ENCODE measurements at regions not wholly inside any gene's neighbourhood (a gene's known extent, or its start where the extent isn't known, plus 50 kb on each side); places are given as distances from the start of the nearest gene placed in this dataset.
"Not testable (repeated sequence)": the region's sequence is repeated elsewhere in the genome, so short reads cannot be mapped to it uniquely, and the experiment has no call there.

DNA sequence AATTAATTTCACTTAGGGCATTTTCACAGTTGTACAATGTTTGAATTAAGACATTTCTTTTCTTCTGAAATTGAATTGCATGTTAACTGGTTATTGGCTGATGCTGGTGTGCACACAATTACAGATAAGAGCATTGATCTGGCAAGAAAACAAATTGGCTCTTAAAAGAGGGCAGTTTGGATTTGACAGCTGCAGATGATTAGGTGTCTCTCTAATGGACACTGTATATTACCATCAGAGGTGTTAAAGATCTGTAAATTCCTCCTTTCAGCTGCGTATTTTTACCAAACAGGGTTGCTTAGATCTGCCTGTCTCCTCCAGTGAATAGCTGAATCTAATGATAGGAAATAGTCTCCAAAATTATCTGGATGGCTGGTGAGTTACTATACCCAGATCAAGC lies 198.5 kb downstream of the BLID start:
- no peaks in the 10 kb centered on the region for H3K36me3 ChIP-seq (ENCODE audit: control insufficient read depth in 3 of 3, insufficient read depth in 3 of 3, low read length in 3 of 3)
- H3K4me1 ChIP-seq (ENCODE audit: control insufficient read depth in 3 of 3, insufficient read depth in 3 of 3, low read length in 3 of 3) = no peaks in the 10 kb centered on the region
- H3K4me3 ChIP-seq (ENCODE audit: low read length in 3 of 3) = no peak overlapping the region
- no peaks in the 10 kb centered on the region for H3K27me3 ChIP-seq (ENCODE audit: control insufficient read depth in 3 of 3, insufficient read depth in 3 of 3, low read length in 3 of 3)
- no peak overlapping the region for H3K27ac ChIP-seq (ENCODE audit: low read depth, low read length)
- no peaks in the 10 kb centered on the region for H3K9me3 ChIP-seq (ENCODE audit: control insufficient read depth in 3 of 3, low read length in 3 of 3)
- no peak overlapping the region for H3K9ac ChIP-seq (ENCODE audit: low read depth in 1 of 3, low read length in 3 of 3)

DNA sequence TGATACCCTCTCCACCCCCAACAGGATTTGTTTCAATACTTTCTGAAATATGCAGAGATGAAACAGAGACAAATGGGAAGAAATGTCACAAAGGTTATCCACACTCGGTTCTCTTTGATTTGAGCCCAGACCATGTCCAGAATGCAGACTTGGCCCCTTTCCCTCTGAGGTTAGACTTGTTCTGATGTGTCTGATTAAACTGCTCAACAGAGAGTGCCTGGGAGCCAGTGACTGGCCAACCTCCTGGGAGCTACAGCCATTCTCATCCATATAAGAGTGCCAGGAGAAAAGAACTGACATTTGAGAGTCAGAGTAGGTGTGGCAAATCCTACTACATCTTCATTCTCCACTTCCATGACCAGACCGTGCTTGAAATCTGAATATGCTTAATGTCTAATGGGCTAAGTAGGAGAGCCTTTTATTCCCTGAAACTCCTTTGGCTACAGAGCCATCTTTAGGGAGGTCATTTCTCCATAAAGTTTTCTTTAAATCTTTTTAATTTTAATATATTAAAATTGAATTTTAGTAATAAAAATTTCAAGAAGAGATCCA lies 201.4 kb downstream of the BLID start:
- H3K9me3 ChIP-seq (ENCODE audit: control insufficient read depth in 3 of 3, low read length in 3 of 3) = no peaks in the 10 kb centered on the region
- H3K36me3 ChIP-seq (ENCODE audit: control insufficient read depth in 3 of 3, insufficient read depth in 3 of 3, low read length in 3 of 3) = no peaks in the 10 kb centered on the region
- no peak overlapping the region for H3K4me3 ChIP-seq (ENCODE audit: low read length in 3 of 3)
- H3K4me1 ChIP-seq (ENCODE audit: control insufficient read depth in 3 of 3, insufficient read depth in 3 of 3, low read length in 3 of 3) = no peaks in the 10 kb centered on the region
- no peak overlapping the region for H3K9ac ChIP-seq (ENCODE audit: low read depth in 1 of 3, low read length in 3 of 3)
- no peaks in the 10 kb centered on the region for H3K27me3 ChIP-seq (ENCODE audit: control insufficient read depth in 3 of 3, insufficient read depth in 3 of 3, low read length in 3 of 3)
- no peak overlapping the region for H3K27ac ChIP-seq (ENCODE audit: low read depth, low read length)

DNA sequence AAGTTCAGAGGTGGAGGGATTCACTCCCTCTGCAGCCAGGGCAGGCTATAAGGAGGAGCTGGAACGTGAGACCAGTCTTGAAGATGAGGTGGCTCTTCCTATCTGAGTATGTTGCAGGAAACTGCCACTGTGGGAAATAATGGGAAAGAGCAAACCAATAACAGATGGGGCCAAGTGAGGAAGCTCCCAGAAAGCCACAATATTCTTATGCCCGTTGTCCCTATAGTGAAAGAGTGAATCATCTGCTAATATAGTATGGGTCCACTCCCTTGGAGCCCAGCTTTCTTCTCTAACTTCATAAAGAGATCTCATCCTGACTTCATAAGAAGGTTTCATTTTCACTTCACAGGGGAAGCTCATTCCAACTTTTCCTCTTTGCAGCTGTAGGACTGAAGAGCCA lies 206.4 kb downstream of the BLID start:
- Histone ChIP-seq H3K27ac (ENCODE audit: low read depth, low read length) (no peak overlapping the region), H3K9ac (ENCODE audit: low read depth in 1 of 3, low read length in 3 of 3) (no peak overlapping the region), H3K4me1 (ENCODE audit: control insufficient read depth in 3 of 3, insufficient read depth in 3 of 3, low read length in 3 of 3) (no peaks in the 10 kb centered on the region), H3K27me3 (ENCODE audit: control insufficient read depth in 3 of 3, insufficient read depth in 3 of 3, low read length in 3 of 3) (no peaks in the 10 kb centered on the region), H3K36me3 (ENCODE audit: control insufficient read depth in 3 of 3, insufficient read depth in 3 of 3, low read length in 3 of 3) (no peaks in the 10 kb centered on the region), H3K4me3 (ENCODE audit: low read length in 3 of 3) (no peak overlapping the region), H3K9me3 (ENCODE audit: control insufficient read depth in 3 of 3, low read length in 3 of 3) (no peaks in the 10 kb centered on the region)

DNA sequence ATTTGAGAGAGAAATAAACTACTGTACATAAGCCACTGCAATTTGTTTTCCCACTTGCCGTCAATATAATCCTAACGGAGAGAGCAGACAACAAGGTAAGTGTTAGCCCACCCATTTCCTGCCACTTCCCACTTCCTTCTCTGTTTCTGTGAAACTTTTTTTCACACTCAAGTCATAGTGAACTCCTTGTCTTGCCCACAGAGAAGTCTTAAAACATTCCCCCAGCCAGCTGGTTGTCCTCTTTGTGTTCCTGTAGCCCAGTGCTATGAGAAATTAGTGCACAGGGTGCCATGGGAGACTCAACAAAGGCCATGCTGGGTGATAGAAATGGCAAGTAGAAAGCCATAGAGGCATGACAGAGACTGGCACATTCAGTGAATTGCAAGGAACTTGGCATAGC lies 208.6 kb downstream of the BLID start:
- Histone ChIP-seq H3K4me3 (ENCODE audit: low read length in 3 of 3) (no peak overlapping the region), H3K27me3 (ENCODE audit: control insufficient read depth in 3 of 3, insufficient read depth in 3 of 3, low read length in 3 of 3) (no peaks in the 10 kb centered on the region), H3K9me3 (ENCODE audit: control insufficient read depth in 3 of 3, low read length in 3 of 3) (no peaks in the 10 kb centered on the region), H3K27ac (ENCODE audit: low read depth, low read length) (no peak overlapping the region), H3K9ac (ENCODE audit: low read depth in 1 of 3, low read length in 3 of 3) (no peak overlapping the region), H3K4me1 (ENCODE audit: control insufficient read depth in 3 of 3, insufficient read depth in 3 of 3, low read length in 3 of 3) (no peaks in the 10 kb centered on the region), H3K36me3 (ENCODE audit: control insufficient read depth in 3 of 3, insufficient read depth in 3 of 3, low read length in 3 of 3) (no peaks in the 10 kb centered on the region)

DNA sequence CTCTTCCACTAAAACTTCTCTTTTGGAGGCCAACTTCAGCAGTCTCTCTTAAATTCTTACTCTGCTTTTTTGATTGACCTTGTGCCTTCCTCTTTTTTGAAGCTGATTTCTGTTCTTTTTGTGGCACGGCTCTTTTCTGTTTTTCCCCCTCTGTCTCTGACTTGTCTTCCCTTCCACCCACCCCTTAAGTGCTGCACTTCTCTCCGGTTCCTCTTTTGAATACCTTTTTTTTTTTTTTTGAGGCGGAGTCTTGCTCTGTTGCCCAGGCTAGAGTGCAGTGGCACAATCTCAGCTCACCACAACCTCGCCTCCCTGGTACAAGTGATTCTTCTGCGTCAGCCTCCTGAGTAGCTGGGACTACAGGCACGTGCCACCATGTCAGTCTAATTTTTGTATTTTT lies 211.9 kb downstream of the BLID start:
- H3K9me3 ChIP-seq (ENCODE audit: control insufficient read depth in 3 of 3, low read length in 3 of 3) = no peaks in the 10 kb centered on the region
- H3K4me3 ChIP-seq (ENCODE audit: low read length in 3 of 3) = no peak overlapping the region
- H3K27me3 ChIP-seq (ENCODE audit: control insufficient read depth in 3 of 3, insufficient read depth in 3 of 3, low read length in 3 of 3) = no peaks in the 10 kb centered on the region
- no peak overlapping the region for H3K9ac ChIP-seq (ENCODE audit: low read depth in 1 of 3, low read length in 3 of 3)
- no peak overlapping the region for H3K27ac ChIP-seq (ENCODE audit: low read depth, low read length)
- no peaks in the 10 kb centered on the region for H3K36me3 ChIP-seq (ENCODE audit: control insufficient read depth in 3 of 3, insufficient read depth in 3 of 3, low read length in 3 of 3)
- peaks cover 0 to 5% (median 0%) of the 10 kb centered on the region in 3 donors for H3K4me1 ChIP-seq (ENCODE audit: control insufficient read depth in 3 of 3, insufficient read depth in 3 of 3, low read length in 3 of 3)

DNA sequence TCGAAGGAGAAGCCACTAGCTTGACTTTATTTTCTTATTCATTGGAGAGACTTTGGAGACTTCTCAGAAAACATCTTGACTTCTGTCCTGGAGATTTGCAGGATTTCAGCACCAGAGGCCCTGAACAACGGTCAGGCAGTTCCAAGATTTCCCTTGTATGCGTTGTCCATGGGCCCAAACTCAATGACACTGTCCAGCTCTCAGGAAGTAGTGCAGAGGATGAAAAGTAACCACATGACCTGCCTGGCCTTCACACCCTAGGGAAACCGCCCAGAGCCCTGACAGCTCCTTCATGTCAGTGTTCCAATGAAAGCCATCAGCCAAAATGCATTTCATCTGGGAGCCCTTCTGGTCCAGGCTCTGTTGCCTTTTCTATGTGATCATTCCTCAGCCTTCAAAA lies 214.1 kb downstream of the BLID start:
- Histone ChIP-seq H3K36me3 (ENCODE audit: control insufficient read depth in 3 of 3, insufficient read depth in 3 of 3, low read length in 3 of 3) (no peaks in the 10 kb centered on the region), H3K27me3 (ENCODE audit: control insufficient read depth in 3 of 3, insufficient read depth in 3 of 3, low read length in 3 of 3) (no peaks in the 10 kb centered on the region), H3K4me1 (ENCODE audit: control insufficient read depth in 3 of 3, insufficient read depth in 3 of 3, low read length in 3 of 3) (peaks cover 0 to 6% (median 0%) of the 10 kb centered on the region in 3 donors), H3K9me3 (ENCODE audit: control insufficient read depth in 3 of 3, low read length in 3 of 3) (no peaks in the 10 kb centered on the region), H3K9ac (ENCODE audit: low read depth in 1 of 3, low read length in 3 of 3) (no peak overlapping the region), H3K4me3 (ENCODE audit: low read length in 3 of 3) (no peak overlapping the region), H3K27ac (ENCODE audit: low read depth, low read length) (no peak overlapping the region)

DNA sequence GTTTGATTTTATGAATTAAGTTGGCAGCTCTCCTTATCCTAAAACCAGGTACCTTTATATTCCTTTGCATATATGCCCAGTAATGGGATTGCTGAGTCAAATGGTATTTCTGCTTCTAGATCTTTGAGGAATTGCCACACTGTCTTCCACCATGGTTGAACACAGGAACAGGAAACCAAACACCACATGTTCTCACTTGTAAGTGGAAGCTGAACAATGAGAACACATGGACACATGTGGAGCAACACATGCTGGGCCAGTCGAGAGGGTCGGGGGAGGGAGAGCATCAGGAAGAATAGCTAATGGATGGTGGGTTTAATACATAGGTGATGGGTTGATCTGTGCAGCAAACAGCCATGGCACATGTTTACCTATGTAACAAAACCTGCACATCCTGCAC lies 214.6 kb downstream of the BLID start:
- not testable (repeated sequence) for H3K4me3 ChIP-seq (ENCODE audit: low read length in 3 of 3); H3K27ac ChIP-seq (ENCODE audit: low read depth, low read length); H3K9me3 ChIP-seq (ENCODE audit: control insufficient read depth in 3 of 3, low read length in 3 of 3); H3K27me3 ChIP-seq (ENCODE audit: control insufficient read depth in 3 of 3, insufficient read depth in 3 of 3, low read length in 3 of 3); H3K9ac ChIP-seq (ENCODE audit: low read depth in 1 of 3, low read length in 3 of 3); H3K4me1 ChIP-seq (ENCODE audit: control insufficient read depth in 3 of 3, insufficient read depth in 3 of 3, low read length in 3 of 3); H3K36me3 ChIP-seq (ENCODE audit: control insufficient read depth in 3 of 3, insufficient read depth in 3 of 3, low read length in 3 of 3)

DNA sequence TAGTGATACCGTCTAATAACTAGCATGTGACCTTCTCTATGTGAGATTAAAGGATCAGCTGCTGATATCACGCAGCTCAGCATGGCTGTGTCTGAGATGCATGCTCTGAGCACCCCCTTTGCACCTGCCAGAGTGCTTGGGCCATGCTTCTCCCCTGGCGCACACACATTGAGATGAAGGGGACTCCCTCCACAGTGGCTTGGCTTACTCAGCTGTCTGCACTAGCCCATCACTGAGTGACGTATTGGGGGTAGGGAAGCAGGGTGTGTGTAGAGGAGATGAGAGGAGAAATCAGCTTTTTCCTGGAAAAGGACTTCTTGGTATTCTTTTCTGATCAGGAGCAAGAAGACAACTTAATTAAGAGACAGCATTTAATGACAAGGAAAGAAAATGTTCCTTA lies 216.5 kb downstream of the BLID start:
- no peaks in the 10 kb centered on the region for H3K27me3 ChIP-seq (ENCODE audit: control insufficient read depth in 3 of 3, insufficient read depth in 3 of 3, low read length in 3 of 3)
- no peaks in the 10 kb centered on the region for H3K9me3 ChIP-seq (ENCODE audit: control insufficient read depth in 3 of 3, low read length in 3 of 3)
- H3K4me3 ChIP-seq (ENCODE audit: low read length in 3 of 3) = no peak overlapping the region
- no peaks in the 10 kb centered on the region for H3K36me3 ChIP-seq (ENCODE audit: control insufficient read depth in 3 of 3, insufficient read depth in 3 of 3, low read length in 3 of 3)
- H3K9ac ChIP-seq (ENCODE audit: low read depth in 1 of 3, low read length in 3 of 3) = no peak overlapping the region
- no peak overlapping the region for H3K27ac ChIP-seq (ENCODE audit: low read depth, low read length)
- H3K4me1 ChIP-seq (ENCODE audit: control insufficient read depth in 3 of 3, insufficient read depth in 3 of 3, low read length in 3 of 3) = peaks cover 0 to 6% (median 0%) of the 10 kb centered on the region in 3 donors

DNA sequence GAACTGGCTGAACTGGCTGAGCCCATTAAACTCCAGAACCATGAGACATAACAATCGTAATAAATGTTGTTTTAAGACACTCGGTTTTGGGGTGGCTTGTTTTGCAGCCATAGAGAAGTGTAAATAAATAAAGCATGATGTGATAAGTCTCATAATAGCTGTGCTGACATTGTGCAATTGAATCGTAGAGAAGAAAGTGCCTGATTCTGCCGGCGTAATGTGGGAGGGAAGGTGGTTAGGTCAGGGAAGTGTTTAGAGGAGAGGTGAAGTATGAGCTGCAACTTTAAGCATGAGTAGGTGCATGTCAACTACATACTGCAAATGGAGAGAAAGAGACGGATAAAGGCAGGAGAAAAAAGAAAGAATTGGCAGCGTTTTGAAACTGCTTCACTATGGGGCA lies 217.1 kb downstream of the BLID start:
- Histone ChIP-seq H3K4me1 (ENCODE audit: control insufficient read depth in 3 of 3, insufficient read depth in 3 of 3, low read length in 3 of 3) (peaks cover 0 to 6% (median 0%) of the 10 kb centered on the region in 3 donors), H3K9ac (ENCODE audit: low read depth in 1 of 3, low read length in 3 of 3) (no peak overlapping the region), H3K27me3 (ENCODE audit: control insufficient read depth in 3 of 3, insufficient read depth in 3 of 3, low read length in 3 of 3) (no peaks in the 10 kb centered on the region), H3K27ac (ENCODE audit: low read depth, low read length) (no peak overlapping the region), H3K4me3 (ENCODE audit: low read length in 3 of 3) (no peak overlapping the region), H3K9me3 (ENCODE audit: control insufficient read depth in 3 of 3, low read length in 3 of 3) (no peaks in the 10 kb centered on the region), H3K36me3 (ENCODE audit: control insufficient read depth in 3 of 3, insufficient read depth in 3 of 3, low read length in 3 of 3) (no peaks in the 10 kb centered on the region)

DNA sequence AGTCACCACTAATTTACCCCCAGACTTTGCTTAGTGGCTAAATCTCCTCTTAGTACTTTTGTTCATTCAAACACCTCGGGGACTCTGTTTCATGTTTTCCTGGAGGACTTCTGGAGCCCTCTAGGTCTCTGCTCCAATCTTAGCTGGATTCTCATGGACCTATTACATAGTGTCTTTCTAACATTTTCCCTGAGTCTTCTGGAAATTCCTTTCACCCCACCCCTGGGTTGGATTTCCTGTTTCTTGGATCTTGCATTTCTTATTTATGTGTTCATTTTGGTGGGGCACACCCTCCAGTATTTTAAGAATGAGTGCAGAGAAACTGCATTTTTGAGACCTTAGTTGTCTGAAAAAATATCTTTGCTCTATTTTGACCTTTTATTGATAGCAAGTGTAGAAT lies 220.1 kb downstream of the BLID start:
- Histone ChIP-seq H3K36me3 (ENCODE audit: control insufficient read depth in 3 of 3, insufficient read depth in 3 of 3, low read length in 3 of 3) (no peaks in the 10 kb centered on the region), H3K9ac (ENCODE audit: low read depth in 1 of 3, low read length in 3 of 3) (no peak overlapping the region), H3K27me3 (ENCODE audit: control insufficient read depth in 3 of 3, insufficient read depth in 3 of 3, low read length in 3 of 3) (no peaks in the 10 kb centered on the region), H3K4me3 (ENCODE audit: low read length in 3 of 3) (no peak overlapping the region), H3K9me3 (ENCODE audit: control insufficient read depth in 3 of 3, low read length in 3 of 3) (no peaks in the 10 kb centered on the region), H3K27ac (ENCODE audit: low read depth, low read length) (no peak overlapping the region), H3K4me1 (ENCODE audit: control insufficient read depth in 3 of 3, insufficient read depth in 3 of 3, low read length in 3 of 3) (peaks cover 0 to 9% (median 4%) of the 10 kb centered on the region in 3 donors)

DNA sequence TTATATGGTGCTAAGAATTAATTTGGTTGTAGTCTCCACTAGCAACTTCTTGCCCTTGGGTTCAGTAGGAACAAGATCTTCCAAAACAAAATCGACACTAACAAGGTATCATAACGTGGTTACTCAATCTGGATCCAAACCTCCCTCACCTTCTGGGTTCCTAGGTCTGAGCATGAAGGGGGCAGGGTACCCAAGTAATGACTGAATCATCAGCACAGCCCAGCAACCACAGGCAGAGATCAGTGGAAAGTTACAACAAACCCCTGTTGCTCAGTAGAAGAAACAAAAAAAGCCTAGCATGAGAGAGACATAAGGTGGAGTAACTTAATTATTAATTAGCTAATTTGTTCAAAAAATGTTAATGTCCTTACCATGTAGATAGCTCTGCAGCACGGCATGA lies 221.4 kb downstream of the BLID start:
- H3K27ac ChIP-seq (ENCODE audit: low read depth, low read length) = no peak overlapping the region
- H3K4me3 ChIP-seq (ENCODE audit: low read length in 3 of 3) = no peak overlapping the region
- H3K36me3 ChIP-seq (ENCODE audit: control insufficient read depth in 3 of 3, insufficient read depth in 3 of 3, low read length in 3 of 3) = no peaks in the 10 kb centered on the region
- no peaks in the 10 kb centered on the region for H3K9me3 ChIP-seq (ENCODE audit: control insufficient read depth in 3 of 3, low read length in 3 of 3)
- H3K27me3 ChIP-seq (ENCODE audit: control insufficient read depth in 3 of 3, insufficient read depth in 3 of 3, low read length in 3 of 3) = no peaks in the 10 kb centered on the region
- H3K4me1 ChIP-seq (ENCODE audit: control insufficient read depth in 3 of 3, insufficient read depth in 3 of 3, low read length in 3 of 3) = peaks cover 6 to 13% (median 7%) of the 10 kb centered on the region in 3 donors
- no peak overlapping the region for H3K9ac ChIP-seq (ENCODE audit: low read depth in 1 of 3, low read length in 3 of 3)

All from skeletal muscle tissue (tissue), 3 donors.